NCI-H2196 treated with DMSO at 0.1 percent for 48 hours (cell line): ENCODE measurements at regions not wholly inside any gene's neighbourhood (a gene's known extent, or its start where the extent isn't known, plus 50 kb on each side); places are given as distances from the start of the nearest gene placed in this dataset.

Experiments
- DNase-seq: peaks from one replicate; lab custom pipeline; 2025; ENCODE audit not compliant: unreplicated experiment; lab: John Stamatoyannopoulos, UW

- DNase-seq = no peak
These were observed 49.7 kb downstream of the GLI2 start for GRCh38 chr2:120785228-120785966.

DNA sequence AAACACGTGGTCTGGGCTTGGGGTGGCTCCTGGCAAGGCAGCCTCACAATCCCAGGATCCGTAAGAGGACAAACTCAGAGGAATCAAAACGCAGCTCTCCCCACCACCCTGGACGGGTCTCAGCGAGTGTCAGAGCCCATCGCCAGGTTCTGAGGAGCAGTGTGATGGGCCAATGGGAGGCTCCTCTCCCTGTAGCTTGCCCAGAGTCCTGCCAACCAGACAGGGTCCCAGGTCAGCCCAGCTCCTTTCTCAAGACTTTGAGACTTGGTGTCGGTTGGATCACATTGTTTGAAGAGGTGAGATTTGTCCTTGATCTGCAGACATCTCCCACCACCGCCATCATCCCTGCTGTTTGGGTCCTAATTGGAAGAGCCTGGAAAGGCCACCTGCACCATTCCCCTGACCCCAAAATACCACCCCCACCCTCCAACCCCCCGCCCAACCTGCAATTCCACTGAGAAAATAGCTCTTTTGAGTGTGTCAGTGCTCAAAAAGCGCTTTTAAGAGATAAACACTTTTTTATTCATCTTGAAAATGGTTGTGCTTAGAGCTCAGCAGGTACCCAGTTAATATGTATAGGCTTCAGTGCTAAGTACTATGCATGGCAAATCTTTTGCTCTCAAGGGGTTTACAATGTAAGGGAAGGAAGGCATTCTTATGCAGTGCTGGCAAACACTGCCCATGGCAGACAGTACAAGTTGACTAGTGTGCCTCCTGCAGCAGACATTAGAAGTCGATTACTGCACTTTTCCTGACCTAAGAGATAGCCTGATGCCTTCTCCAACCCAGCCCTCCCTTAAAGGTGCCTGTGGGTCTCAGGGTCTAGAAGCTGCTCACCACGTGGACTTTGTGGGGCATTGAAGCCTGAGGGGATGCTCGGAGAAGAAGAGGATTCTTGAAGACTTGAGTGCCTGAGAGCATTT, 50.6 kb downstream of the GLI2 start:
- no peak for DNase-seq

DNA sequence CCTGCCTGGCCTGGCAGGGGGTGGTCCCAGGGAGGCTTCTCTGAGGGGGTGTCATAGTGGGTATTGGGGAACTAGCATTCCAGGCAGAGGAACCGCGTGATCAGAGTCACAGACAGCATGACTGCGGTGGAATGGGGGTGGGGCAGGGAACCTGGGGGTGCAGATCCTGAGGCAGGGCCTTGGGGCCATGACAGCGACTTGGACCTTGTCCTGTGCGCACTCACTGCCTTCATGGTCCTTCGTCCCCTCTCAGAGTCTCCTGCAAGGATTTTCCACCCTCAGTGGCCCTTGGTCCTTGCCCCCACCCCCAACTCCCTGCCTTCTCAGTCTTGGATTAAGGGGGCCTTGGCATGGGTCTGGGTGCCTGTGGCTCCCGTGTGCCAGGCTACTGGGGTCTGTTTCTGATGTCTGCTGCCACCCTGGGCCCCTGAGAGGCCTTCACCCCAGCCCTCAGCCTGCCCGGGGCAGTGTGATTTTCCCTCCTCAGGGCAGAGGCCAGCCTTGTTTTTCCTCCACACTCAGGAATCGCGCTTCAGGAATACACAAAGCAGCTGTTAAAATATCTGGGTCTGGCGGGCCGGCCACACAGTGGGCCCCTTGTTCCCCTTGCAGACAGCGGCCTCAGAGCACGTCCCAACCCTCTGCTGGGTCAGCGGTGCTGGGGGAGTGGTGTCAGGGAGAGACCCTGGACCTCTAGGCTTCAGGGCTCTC, 51.6 kb downstream of the GLI2 start:
- no peak for DNase-seq

DNA sequence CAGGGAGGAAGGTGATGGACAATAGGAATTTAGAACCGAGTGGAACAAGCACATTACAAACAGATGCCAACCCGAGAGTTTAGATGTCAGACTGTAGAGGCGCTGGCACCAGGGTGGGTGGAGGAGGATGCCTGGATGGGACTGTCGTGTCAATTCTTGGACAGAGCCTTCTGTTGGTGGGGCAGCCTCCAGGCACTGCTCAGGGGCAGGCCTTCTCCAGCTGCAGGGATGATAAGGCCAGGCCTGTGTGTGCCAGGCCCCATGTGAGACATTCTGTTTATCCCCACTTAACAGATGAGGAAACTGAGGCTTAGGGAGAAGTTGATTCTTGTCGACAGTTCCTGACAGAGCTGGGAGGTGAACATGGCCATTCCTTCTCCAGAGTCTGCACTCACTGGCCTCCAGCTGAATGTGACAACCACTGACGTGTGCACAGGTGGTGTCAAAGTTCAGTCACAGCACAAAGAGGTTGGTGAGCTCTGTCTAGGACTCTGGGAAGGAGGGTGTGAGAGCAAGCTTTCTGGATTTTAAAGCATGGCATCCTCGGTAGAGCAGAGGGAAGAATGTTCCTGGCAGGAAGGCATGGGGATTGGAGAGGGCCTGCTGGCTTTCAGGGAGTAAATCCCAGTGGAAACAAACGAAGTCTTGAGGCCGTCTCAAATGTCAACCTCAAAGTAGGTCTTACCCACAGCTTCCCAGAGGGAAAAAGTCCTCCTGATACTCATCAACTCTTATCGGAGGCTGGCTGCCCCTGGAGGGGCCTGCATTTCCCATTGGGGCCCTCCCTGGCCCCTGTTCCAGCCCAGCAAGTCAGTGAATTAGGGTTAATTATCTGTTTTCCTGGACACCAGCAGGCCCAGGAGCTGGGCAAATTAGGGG, 52.4 kb downstream of the GLI2 start:
- no peak for DNase-seq

DNA sequence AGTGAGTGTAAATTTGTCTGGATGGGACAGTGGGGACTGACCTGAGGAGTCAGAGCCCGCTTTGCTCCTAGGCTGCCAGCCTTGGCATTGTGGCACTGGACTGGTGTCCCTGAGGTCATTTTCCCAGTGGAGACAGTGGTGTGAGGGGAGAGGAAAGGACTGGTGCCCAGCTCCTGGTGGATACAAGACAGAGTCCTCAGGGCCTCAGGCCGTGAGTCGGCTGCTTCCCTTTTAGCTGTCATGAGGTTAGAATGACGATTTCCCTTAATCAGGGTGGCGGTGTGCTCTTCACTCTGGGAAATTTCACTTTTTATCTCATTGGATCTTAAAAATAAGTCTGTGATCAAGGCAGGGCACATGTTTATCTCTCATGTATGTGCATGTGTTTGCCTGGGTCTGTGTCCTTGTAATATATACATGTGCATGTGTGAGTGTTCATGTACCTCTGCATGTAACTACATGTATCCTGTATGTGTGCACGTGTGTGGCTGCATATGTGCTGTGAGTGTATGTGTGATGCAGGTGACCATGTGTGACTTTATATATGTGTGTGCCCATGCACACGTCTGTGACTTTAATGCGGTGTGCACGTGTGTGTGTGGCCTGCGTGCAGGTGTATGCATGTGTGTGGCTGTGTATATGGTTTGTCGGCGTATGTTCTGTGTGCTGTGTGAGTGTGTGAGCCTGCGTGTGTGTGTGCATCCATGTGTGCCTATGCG, 55.7 kb downstream of the GLI2 start:
- no peak for DNase-seq

GRCh38 chr2:120791962-120792297, 56.3 kb downstream of the GLI2 start:
- DNase-seq = no peak

GRCh38 chr2:120793682-120794403, 58.2 kb downstream of the GLI2 start:
- no peak for DNase-seq

GRCh38 chr2:120794716-120795115, 59.0 kb downstream of the GLI2 start:
- DNase-seq = no peak

DNA sequence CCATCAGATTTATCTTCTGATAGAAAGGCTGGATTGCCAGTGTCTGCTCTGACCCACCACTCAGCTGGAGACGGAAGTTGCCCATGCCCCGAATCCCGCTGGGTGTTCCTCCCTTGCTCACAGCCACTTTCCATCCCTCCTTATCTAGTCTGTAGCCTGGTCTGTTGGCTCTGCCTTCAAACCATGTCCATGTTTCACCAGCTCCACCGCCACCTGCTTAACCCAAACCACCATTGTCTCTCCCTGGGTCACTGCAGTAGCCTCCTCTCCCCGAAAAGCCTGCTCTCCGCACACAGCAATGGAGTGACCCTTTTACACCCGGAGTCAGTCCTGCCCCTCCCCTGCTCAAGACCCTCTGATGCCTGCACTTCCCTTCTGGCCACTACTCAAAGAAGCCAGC, 60.4 kb downstream of the GLI2 start:
- no peak for DNase-seq

DNA sequence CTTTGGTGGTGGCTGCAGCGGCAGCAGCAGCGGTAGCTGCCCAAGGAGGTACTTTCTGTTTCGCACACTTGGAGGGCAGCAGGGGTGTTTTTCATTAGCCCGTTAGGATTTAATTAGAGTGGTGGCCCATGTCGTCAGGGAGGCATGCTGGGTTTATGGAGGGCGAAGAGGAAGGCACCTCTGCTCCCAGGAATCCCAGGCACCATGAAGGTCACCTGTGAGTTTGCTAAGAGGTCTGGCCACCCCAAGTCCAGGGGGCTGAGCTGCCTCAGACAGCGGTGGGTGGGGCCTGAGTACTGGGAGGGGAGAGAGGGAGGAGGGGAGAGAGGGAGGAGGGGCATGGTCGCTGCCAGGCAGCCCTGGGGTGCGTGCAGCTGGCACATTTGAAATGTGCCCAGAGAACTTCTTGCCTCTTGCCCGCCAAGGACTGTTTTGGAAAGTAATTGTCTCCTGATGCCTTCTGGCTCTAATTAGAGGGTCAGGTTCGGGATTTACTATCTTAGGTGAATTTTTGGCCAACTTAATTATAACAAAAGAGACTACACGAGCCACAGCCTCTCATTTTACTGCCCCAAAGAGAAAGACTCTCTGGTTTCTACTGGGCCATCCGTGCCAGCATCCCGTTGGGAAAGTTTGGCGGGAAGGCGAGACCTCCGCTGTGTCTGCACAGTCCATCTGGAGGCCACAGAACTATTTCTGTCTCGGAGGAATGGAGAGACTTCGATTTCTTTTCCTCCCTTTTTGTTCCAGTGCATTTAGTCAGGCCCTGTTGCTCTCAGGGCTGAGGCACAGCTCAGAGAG, 62.0 kb downstream of the GLI2 start:
- no peak for DNase-seq

DNA sequence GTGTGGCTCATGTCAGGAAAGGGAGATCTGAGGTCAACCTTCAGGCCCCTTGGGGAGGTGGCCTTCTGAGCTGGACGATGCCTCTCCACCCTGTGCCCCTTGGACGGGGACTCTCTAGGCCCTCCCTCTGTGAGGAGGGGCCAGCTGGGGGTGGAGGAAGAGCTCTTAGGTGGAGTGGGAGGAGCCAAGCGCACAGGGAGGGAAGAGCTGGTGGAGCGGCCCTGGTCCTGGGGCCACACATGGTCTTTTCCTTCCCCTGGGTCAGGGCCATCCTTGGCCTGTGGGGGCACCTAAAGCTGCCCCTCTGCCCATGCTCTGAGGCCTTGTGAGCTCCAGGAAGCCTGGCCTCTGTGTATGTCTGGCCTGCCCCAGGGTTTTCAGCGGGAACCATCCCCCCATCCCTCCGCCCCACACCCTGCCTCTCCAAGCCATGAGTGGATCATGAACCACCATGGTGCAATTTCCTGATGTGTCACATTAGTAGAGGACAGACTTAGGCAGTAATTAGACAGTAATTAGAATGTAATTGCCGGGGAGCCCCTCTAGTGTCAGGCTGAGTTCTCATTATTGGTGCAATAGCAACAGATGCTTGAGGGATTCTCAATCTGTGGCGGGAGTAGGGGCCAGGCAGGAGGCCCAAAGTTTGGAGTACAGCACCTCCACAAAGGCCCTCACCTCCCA, 63.0 kb downstream of the GLI2 start:
- no peak for DNase-seq

- no peak for DNase-seq
These were observed 66.5 kb downstream of the GLI2 start for GRCh38 chr2:120802158-120802557.

GRCh38 chr2:120802867-120803484, 67.3 kb downstream of the GLI2 start:
- DNase-seq = no peak

GRCh38 chr2:120803764-120804335, 68.2 kb downstream of the GLI2 start:
- DNase-seq = no peak

- DNase-seq = no peak
These were observed 68.8 kb downstream of the GLI2 start for GRCh38 chr2:120804459-120804858.

GRCh38 chr2:120805011-120805410, 69.3 kb downstream of the GLI2 start:
- DNase-seq = no peak

DNA sequence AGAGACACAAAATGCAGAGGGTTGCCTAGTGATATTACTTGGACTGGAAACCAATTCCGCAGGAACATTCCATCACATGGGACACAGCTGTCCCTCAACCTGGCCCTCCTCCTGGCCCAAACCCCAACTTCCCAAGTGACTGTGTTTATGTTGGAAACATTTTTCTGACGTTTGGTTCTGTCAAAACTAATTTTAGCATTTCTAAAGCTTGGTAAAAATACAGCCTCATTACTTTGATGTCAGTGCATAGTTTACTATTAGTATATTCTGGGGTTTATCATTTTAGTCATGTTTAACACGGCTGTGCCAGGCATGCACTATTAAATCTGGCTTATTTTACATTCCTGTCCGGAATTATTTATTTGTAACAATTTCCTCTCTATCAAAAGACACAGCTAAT, 69.9 kb downstream of the GLI2 start:
- DNase-seq = no peak
